GM23338 (cell line): ENCODE measurements at regions not wholly inside any gene's neighbourhood (a gene's known extent, or its start where the extent isn't known, plus 50 kb on each side); places are given as distances from the start of the nearest gene placed in this dataset.
"Not testable (repeated sequence)": the region's sequence is repeated elsewhere in the genome, so short reads cannot be mapped to it uniquely, and the experiment has no call there.

Source experiments
- CREB1 ChIP-seq: fragments of 250-450 bp; sonication (Bioruptor Pico); IDR thresholded peaks from 2 replicates; pipeline ENCODE4 v1.5.0; 2020; ENCODE audit warnings: low read depth, mild to moderate bottlenecking, moderate library complexity
- EZH2 ChIP-seq: fragments of 200-600 bp; sonication (generic); IDR thresholded peaks from one replicate; pipeline ENCODE4 v1.8.0; 2017; ENCODE audit warnings: antibody characterized with exemption, mild to moderate bottlenecking, low read depth; ENCODE audit not compliant: unreplicated experiment
- EZH2phosphoT487 ChIP-seq: fragments of 200-600 bp; sonication (generic); IDR thresholded peaks from one replicate; pipeline ENCODE4 v1.8.1; 2018; ENCODE audit warnings: antibody characterized with exemption; ENCODE audit not compliant: unreplicated experiment
- JUNB ChIP-seq: IDR thresholded peaks from one replicate; pipeline ENCODE4 v1.6.1; 2016; ENCODE audit warnings: antibody characterized with exemption; ENCODE audit not compliant: unreplicated experiment
- NANOG ChIP-seq: IDR thresholded peaks from 2 replicates; pipeline ENCODE4 v1.6.1; 2016; ENCODE audit warnings: antibody characterized with exemption, borderline replicate concordance
- POLR2AphosphoS5 ChIP-seq: IDR thresholded peaks from 2 replicates; pipeline ENCODE4 v1.6.1; 2016; ENCODE audit warnings: antibody characterized with exemption, low read depth
- STAT1 ChIP-seq: IDR thresholded peaks from one replicate; pipeline ENCODE4 v1.6.1; 2016; ENCODE audit warnings: antibody characterized with exemption; ENCODE audit not compliant: unreplicated experiment
- ZNF114 ChIP-seq: fragments of 250-450 bp; sonication (Bioruptor Pico); IDR thresholded peaks from 2 replicates; pipeline ENCODE4 v1.5.0; 2020; ENCODE audit warnings: mild to moderate bottlenecking, moderate library complexity
- TF ChIP-seq, protein P1 (sequence below), 2 experiments: fragments of 200-600 bp in 1 of 2; sonication (generic) in 1 of 2; conservative IDR thresholded peaks; 2 replicates each; pipeline versions ENCODE4 v1.5.1 to v1.6.1; 2016 to 2017; ENCODE audit warnings: antibody characterized with exemption in 2 of 2, low read depth in 2 of 2, mild to moderate bottlenecking in 2 of 2, moderate library complexity in 1 of 2
- TF ChIP-seq, protein P2 (sequence below): IDR thresholded peaks from one replicate; pipeline ENCODE4 v1.6.1; 2018; ENCODE audit warnings: antibody characterized with exemption; ENCODE audit not compliant: unreplicated experiment
- TF ChIP-seq, protein P3 (sequence below): IDR thresholded peaks from 2 replicates; pipeline ENCODE4 v1.6.1; 2016; ENCODE audit warnings: antibody characterized with exemption

GRCh38 chr19:5275668-5276067, 64.9 kb downstream of the PTPRS start:
- TF ChIP-seq, protein P1, sequence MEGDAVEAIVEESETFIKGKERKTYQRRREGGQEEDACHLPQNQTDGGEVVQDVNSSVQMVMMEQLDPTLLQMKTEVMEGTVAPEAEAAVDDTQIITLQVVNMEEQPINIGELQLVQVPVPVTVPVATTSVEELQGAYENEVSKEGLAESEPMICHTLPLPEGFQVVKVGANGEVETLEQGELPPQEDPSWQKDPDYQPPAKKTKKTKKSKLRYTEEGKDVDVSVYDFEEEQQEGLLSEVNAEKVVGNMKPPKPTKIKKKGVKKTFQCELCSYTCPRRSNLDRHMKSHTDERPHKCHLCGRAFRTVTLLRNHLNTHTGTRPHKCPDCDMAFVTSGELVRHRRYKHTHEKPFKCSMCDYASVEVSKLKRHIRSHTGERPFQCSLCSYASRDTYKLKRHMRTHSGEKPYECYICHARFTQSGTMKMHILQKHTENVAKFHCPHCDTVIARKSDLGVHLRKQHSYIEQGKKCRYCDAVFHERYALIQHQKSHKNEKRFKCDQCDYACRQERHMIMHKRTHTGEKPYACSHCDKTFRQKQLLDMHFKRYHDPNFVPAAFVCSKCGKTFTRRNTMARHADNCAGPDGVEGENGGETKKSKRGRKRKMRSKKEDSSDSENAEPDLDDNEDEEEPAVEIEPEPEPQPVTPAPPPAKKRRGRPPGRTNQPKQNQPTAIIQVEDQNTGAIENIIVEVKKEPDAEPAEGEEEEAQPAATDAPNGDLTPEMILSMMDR (conservative IDR thresholded peaks at IDR 0.05; ENCODE audit: low read depth in 2 of 2), result not testable (repeated sequence)
- not testable (repeated sequence) for TF ChIP-seq POLR2AphosphoS5; STAT1; CREB1; EZH2; JUNB; EZH2phosphoT487; ZNF114 (CRISPR knock-in tag); NANOG
- TF ChIP-seq, protein P2, sequence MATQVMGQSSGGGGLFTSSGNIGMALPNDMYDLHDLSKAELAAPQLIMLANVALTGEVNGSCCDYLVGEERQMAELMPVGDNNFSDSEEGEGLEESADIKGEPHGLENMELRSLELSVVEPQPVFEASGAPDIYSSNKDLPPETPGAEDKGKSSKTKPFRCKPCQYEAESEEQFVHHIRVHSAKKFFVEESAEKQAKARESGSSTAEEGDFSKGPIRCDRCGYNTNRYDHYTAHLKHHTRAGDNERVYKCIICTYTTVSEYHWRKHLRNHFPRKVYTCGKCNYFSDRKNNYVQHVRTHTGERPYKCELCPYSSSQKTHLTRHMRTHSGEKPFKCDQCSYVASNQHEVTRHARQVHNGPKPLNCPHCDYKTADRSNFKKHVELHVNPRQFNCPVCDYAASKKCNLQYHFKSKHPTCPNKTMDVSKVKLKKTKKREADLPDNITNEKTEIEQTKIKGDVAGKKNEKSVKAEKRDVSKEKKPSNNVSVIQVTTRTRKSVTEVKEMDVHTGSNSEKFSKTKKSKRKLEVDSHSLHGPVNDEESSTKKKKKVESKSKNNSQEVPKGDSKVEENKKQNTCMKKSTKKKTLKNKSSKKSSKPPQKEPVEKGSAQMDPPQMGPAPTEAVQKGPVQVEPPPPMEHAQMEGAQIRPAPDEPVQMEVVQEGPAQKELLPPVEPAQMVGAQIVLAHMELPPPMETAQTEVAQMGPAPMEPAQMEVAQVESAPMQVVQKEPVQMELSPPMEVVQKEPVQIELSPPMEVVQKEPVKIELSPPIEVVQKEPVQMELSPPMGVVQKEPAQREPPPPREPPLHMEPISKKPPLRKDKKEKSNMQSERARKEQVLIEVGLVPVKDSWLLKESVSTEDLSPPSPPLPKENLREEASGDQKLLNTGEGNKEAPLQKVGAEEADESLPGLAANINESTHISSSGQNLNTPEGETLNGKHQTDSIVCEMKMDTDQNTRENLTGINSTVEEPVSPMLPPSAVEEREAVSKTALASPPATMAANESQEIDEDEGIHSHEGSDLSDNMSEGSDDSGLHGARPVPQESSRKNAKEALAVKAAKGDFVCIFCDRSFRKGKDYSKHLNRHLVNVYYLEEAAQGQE, result not testable (repeated sequence)
- TF ChIP-seq, protein P3, sequence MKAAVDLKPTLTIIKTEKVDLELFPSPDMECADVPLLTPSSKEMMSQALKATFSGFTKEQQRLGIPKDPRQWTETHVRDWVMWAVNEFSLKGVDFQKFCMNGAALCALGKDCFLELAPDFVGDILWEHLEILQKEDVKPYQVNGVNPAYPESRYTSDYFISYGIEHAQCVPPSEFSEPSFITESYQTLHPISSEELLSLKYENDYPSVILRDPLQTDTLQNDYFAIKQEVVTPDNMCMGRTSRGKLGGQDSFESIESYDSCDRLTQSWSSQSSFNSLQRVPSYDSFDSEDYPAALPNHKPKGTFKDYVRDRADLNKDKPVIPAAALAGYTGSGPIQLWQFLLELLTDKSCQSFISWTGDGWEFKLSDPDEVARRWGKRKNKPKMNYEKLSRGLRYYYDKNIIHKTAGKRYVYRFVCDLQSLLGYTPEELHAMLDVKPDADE, result not testable (repeated sequence)
